Skin epidermis (tissue), 12 donors: ENCODE measurements at regions not wholly inside any gene's neighbourhood (a gene's known extent, or its start where the extent isn't known, plus 50 kb on each side); places are given as distances from the start of the nearest gene placed in this dataset.
A peak's percentile ranks its signal among the peaks of the same experiment; 100 is the strongest.

Source experiments
- H3K27ac ChIP-seq, 21 experiments: fragments of 200-600 bp; sonication (generic) in 11 of 21; one replicate each; pipeline ENCODE4 v1.5.0; 2020; ENCODE audit warnings: mild to moderate bottlenecking in 3 of 21, inconsistent platforms in 2 of 21, moderate library complexity in 2 of 21
- H3K4me3 ChIP-seq, 7 experiments: fragments of 200-600 bp; sonication (generic) in 2 of 7; one replicate each; pipeline ENCODE4 v1.5.0; 2020; ENCODE audit warnings: inconsistent platforms in 2 of 7, mild to moderate bottlenecking in 2 of 7, moderate library complexity in 1 of 7

GRCh38 chr11:21908211-21908610, 284.7 kb upstream of the ANO5 start:
- Histone ChIP-seq H3K27ac (no peak overlapping the region), H3K4me3 (no peak overlapping the region)

GRCh38 chr11:21909145-21909544, 283.7 kb upstream of the ANO5 start:
- H3K27ac ChIP-seq, result no peak overlapping the region

GRCh38 chr11:21911061-21911460, 281.8 kb upstream of the ANO5 start:
- no peak overlapping the region for H3K27ac ChIP-seq
- H3K4me3 ChIP-seq, result no peak overlapping the region

More at GRCh38 chr11:21909145-21909544, 283.7 kb upstream of the ANO5 start:
- H3K4me3 ChIP-seq, result no peak overlapping the region

- Histone ChIP-seq H3K27ac (peak overlapping the region in 1 of 21 experiments; percentile 33), H3K4me3 (no peak overlapping the region)
Measured at GRCh38 chr11:21912285-21912684, 280.6 kb upstream of the ANO5 start.

- H3K4me3 ChIP-seq, result no peak overlapping the region
Measured at GRCh38 chr11:21921151-21921550, 271.7 kb upstream of the ANO5 start.

GRCh38 chr11:21924262-21924661, 268.6 kb upstream of the ANO5 start:
- Histone ChIP-seq H3K4me3 (no peak overlapping the region), H3K27ac (no peak overlapping the region)

More at GRCh38 chr11:21921151-21921550, 271.7 kb upstream of the ANO5 start:
- H3K27ac ChIP-seq, result no peak overlapping the region

- Histone ChIP-seq H3K4me3 (no peak overlapping the region), H3K27ac (no peak overlapping the region)
Measured at GRCh38 chr11:21927628-21928027, 265.3 kb upstream of the ANO5 start.

- Histone ChIP-seq H3K27ac (no peak overlapping the region), H3K4me3 (no peak overlapping the region)
Measured at GRCh38 chr11:21928847-21929246, 264.0 kb upstream of the ANO5 start.

GRCh38 chr11:21930408-21930807, 262.5 kb upstream of the ANO5 start:
- no peak overlapping the region for H3K4me3 ChIP-seq
- no peak overlapping the region for H3K27ac ChIP-seq

GRCh38 chr11:21931436-21932101, 261.3 kb upstream of the ANO5 start:
- Histone ChIP-seq H3K4me3 (no peak overlapping the region), H3K27ac (no peak overlapping the region)

GRCh38 chr11:21933095-21933494, 259.8 kb upstream of the ANO5 start:
- H3K4me3 ChIP-seq, result no peak overlapping the region
- H3K27ac ChIP-seq, result no peak overlapping the region

GRCh38 chr11:21944577-21944976, 248.3 kb upstream of the ANO5 start:
- H3K4me3 ChIP-seq, result no peak overlapping the region
- no peak overlapping the region for H3K27ac ChIP-seq

- H3K4me3 ChIP-seq, result no peak overlapping the region
- H3K27ac ChIP-seq, result no peak overlapping the region
Measured at GRCh38 chr11:21948876-21949275, 244.0 kb upstream of the ANO5 start.

- Histone ChIP-seq H3K4me3 (no peak overlapping the region), H3K27ac (no peak overlapping the region)
Measured at GRCh38 chr11:21949763-21950413, 243.0 kb upstream of the ANO5 start.

- no peak overlapping the region for H3K27ac ChIP-seq
- H3K4me3 ChIP-seq, result no peak overlapping the region
Measured at GRCh38 chr11:21963013-21963412, 229.9 kb upstream of the ANO5 start.

- H3K4me3 ChIP-seq, result no peak overlapping the region
Measured at GRCh38 chr11:21965221-21965620, 227.7 kb upstream of the ANO5 start.

GRCh38 chr11:21968702-21969101, 224.2 kb upstream of the ANO5 start:
- no peak overlapping the region for H3K27ac ChIP-seq

More at GRCh38 chr11:21965221-21965620, 227.7 kb upstream of the ANO5 start:
- no peak overlapping the region for H3K27ac ChIP-seq

GRCh38 chr11:21969841-21970240, 223.0 kb upstream of the ANO5 start:
- Histone ChIP-seq H3K27ac (no peak overlapping the region), H3K4me3 (no peak overlapping the region)

More at GRCh38 chr11:21968702-21969101, 224.2 kb upstream of the ANO5 start:
- no peak overlapping the region for H3K4me3 ChIP-seq

GRCh38 chr11:21975242-21975641, 217.6 kb upstream of the ANO5 start:
- no peak overlapping the region for H3K4me3 ChIP-seq
- H3K27ac ChIP-seq, result no peak overlapping the region

GRCh38 chr11:21976210-21976609, 216.7 kb upstream of the ANO5 start:
- no peak overlapping the region for H3K27ac ChIP-seq
- H3K4me3 ChIP-seq, result no peak overlapping the region

GRCh38 chr11:21983431-21983830, 209.5 kb upstream of the ANO5 start:
- no peak overlapping the region for H3K4me3 ChIP-seq
- H3K27ac ChIP-seq, result no peak overlapping the region

GRCh38 chr11:21986361-21986760, 206.5 kb upstream of the ANO5 start:
- no peak overlapping the region for H3K27ac ChIP-seq
- H3K4me3 ChIP-seq, result no peak overlapping the region
